ENCODE measurements at regions not wholly inside any gene's neighbourhood (a gene's known extent, or its start where the extent isn't known, plus 50 kb on each side); places are given as distances from the start of the nearest gene placed in this dataset.

DNA sequence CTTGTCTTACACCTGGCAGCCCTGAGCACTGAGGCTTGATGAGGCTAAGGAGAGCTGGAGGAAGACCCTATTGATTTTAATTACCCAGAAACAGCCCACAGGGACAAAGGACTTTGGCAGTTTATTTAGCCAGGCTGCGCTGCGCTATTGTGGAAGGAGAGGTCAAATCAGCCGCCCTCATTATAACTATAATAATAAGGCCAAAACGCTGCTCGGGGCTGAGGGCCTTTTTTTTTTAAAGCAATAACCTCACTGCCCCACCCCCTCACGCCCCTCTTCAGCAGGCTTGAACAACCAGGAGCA is 60.6 kb upstream of the NKX1-1 start:
- Histone ChIP-seq H3K4me3 (ENCODE audit: low read length) (no peak overlapping the region), H3K9me3 (ENCODE audit: low read length) (peaks cover 2% of the 10 kb centered on the region), H2AFZ (ENCODE audit: low read depth, low read length) (no peak overlapping the region), H3K36me3 (ENCODE audit: insufficient read depth, low read length) (no peaks in the 10 kb centered on the region), H3K27me3 (ENCODE audit: insufficient read depth, low read length) (peaks cover 25% of the 10 kb centered on the region), H3K4me1 (ENCODE audit: insufficient read depth, low read length) (peaks cover 17% of the 10 kb centered on the region)

DNA sequence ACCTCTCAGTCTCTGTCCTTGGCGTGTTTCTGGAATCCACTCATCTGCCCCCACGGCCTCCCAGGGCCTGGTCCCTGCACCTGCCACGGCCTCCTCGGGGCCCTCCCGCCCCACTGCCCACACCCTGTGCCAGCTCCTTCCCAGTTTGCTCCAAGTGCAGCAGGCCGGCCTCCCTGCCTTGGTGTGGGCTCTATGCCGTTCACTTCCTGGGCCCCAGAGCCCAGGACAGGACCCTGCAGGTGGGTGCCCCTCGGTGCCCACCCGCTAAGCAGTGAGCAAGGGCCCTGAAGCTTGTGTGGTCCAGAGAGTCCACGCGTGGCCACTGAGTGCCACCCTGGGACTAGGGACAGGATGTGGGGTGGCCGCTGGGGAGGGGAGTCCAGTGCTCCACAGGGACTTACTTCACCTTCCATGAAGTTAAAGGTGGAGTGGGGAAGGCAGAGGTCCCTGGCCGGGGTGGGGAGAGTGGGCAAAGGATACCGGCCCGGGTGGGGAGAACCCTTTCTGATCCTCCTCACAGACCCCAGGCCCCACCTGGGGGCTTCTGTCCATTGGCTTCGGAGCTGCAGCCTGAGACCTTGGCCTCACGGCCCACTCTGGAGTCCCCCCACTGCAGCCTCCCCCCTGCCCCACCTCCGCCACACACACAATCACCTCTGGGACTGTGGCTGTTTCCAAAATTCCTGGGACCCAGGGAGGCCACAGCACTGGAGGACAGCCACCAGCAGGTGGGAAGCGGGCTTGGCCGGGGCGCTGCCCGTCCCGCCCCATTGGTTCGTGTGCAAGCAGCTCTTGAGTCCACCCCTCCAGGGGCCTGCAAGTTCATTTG is 60.0 kb upstream of the NKX1-1 start:
- Histone ChIP-seq H3K27me3 (ENCODE audit: insufficient read depth, low read length) (peaks cover 31% of the 10 kb centered on the region), H3K4me1 (ENCODE audit: insufficient read depth, low read length) (peaks cover 17% of the 10 kb centered on the region)

GRCh38 chr4:1465173-1466033 is 59.2 kb upstream of the NKX1-1 start:
- Histone ChIP-seq H3K4me1 (ENCODE audit: insufficient read depth, low read length) (peaks cover 17% of the 10 kb centered on the region), H3K9me3 (ENCODE audit: low read length) (peaks cover 2% of the 10 kb centered on the region), H3K4me3 (ENCODE audit: low read length) (no peak overlapping the region), H2AFZ (ENCODE audit: low read depth, low read length) (no peak overlapping the region), H3K27me3 (ENCODE audit: insufficient read depth, low read length) (peaks cover 36% of the 10 kb centered on the region), H3K36me3 (ENCODE audit: insufficient read depth, low read length) (no peaks in the 10 kb centered on the region)

More for the DNA sequence above, 60.0 kb upstream of the NKX1-1 start:
- H2AFZ ChIP-seq (ENCODE audit: low read depth, low read length): no peak overlapping the region
- H3K9me3 ChIP-seq (ENCODE audit: low read length): peaks cover 2% of the 10 kb centered on the region
- H3K4me3 ChIP-seq (ENCODE audit: low read length): no peak overlapping the region
- no peaks in the 10 kb centered on the region for H3K36me3 ChIP-seq (ENCODE audit: insufficient read depth, low read length)

DNA sequence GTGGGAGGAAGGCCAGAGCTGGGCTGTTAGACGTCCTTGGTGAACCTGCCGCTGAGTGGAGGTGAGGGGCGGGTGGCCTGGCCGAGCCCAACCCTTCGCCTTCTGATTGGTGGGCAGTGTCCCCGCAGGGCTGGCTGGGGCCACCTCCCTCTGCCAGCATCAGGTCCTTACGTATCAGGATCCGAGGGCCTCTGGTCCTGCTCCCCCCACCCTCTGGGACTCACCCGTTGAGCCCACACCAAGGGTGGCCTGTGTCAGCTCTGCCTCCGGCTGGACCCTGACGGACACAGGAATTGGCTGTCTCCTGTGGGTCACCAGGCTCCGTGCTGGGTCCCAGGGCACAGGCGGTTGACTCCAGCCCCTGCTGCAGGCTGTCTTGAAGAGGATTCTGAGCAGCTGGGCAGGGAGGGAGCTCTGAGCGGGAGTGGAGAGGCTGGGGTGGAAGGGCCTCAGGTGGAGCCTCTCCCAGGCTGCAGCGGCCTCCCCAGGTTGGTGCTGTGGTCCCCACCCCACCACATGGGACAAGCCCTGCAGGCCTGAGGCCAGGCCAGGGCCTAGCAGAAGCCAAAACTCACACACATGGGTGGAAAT is 58.4 kb upstream of the NKX1-1 start:
- H3K27me3 ChIP-seq (ENCODE audit: insufficient read depth, low read length): peaks cover 43% of the 10 kb centered on the region

DNA sequence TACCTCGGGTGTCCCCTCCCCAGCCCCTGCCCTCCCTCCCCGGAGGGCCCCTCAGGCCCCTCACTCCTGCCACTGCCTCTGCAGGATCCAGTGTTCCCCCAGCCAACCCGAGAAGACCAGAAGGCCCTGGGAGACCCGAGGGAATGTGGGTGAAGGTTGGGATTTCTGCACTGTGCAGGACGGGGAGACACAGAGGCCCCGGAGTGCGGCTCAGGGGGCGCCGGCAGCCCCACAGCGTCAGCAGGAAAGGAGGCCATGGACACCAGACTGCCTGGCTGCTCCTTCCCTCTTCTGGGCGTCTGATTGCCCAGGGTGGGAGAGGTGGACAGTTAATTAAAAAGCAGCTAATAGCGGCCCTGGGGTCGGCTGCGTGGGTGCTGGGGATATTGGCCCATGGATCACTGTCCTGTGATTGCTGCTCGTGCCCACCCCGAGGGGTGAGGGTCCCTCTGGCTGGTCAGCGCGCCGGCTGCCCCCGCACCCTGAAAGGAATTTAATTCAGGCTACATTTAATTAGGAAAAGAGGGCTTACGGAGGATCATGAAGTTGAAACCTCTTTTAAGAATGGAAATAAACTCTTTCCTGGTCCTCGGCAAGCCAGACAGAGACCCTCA is 57.8 kb upstream of the NKX1-1 start:
- Histone ChIP-seq H2AFZ (ENCODE audit: low read depth, low read length) (no peak overlapping the region), H3K36me3 (ENCODE audit: insufficient read depth, low read length) (no peaks in the 10 kb centered on the region), H3K27me3 (ENCODE audit: insufficient read depth, low read length) (peaks cover 50% of the 10 kb centered on the region), H3K4me1 (ENCODE audit: insufficient read depth, low read length) (peaks cover 17% of the 10 kb centered on the region), H3K4me3 (ENCODE audit: low read length) (no peak overlapping the region), H3K9me3 (ENCODE audit: low read length) (peaks cover 2% of the 10 kb centered on the region)

More for the DNA sequence above, 58.4 kb upstream of the NKX1-1 start:
- H2AFZ ChIP-seq (ENCODE audit: low read depth, low read length): no peak overlapping the region
- no peak overlapping the region for H3K4me3 ChIP-seq (ENCODE audit: low read length)
- H3K4me1 ChIP-seq (ENCODE audit: insufficient read depth, low read length): peaks cover 17% of the 10 kb centered on the region
- H3K36me3 ChIP-seq (ENCODE audit: insufficient read depth, low read length): no peaks in the 10 kb centered on the region
- H3K9me3 ChIP-seq (ENCODE audit: low read length): peaks cover 2% of the 10 kb centered on the region

DNA sequence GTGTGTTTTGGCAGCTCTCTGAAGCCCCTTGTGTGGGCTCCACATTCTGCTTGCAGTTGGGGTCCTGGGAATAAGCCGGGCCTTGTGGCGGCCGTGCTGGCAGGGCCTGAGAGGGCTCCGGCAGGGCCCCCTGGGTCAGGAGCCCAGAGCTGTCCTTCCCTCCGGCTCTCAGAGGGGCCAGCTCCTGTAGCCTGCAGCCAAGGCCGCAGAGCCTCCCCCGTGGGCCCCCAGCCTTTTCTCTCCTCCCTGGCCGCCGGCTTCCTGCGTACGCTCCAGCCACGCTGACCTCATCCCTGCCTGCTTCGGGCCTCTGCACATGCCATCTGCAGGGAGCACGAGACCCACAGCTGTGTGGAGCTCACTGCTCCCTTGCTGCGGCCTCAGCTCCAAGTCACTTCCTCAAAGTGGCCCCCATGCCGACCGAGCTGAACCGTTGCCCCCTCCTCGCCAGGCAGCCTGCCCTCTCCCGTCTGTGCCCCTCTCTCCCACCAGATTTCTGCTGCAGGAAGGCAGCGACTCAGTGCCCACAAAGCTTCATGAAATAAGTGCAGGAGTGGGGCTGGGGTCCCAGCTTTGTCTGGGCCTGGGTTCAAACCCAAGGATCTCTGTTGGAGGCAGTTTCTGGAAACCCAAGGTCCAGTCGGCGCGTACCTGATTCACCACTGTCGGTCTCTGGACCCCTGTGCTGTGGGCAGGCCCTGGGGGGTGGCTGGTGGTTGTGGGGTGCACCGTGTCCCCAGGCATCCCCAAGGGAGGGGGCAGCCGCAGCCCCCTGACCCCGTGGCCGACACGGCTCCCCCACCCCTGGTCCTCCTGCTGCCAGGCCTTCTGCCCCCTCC is 57.1 kb upstream of the NKX1-1 start:
- H3K27me3 ChIP-seq (ENCODE audit: insufficient read depth, low read length): peaks cover 57% of the 10 kb centered on the region
- H2AFZ ChIP-seq (ENCODE audit: low read depth, low read length): no peak overlapping the region
- H3K36me3 ChIP-seq (ENCODE audit: insufficient read depth, low read length): no peaks in the 10 kb centered on the region
- H3K4me3 ChIP-seq (ENCODE audit: low read length): no peak overlapping the region
- H3K9me3 ChIP-seq (ENCODE audit: low read length): no peaks in the 10 kb centered on the region
- peaks cover 17% of the 10 kb centered on the region for H3K4me1 ChIP-seq (ENCODE audit: insufficient read depth, low read length)

DNA sequence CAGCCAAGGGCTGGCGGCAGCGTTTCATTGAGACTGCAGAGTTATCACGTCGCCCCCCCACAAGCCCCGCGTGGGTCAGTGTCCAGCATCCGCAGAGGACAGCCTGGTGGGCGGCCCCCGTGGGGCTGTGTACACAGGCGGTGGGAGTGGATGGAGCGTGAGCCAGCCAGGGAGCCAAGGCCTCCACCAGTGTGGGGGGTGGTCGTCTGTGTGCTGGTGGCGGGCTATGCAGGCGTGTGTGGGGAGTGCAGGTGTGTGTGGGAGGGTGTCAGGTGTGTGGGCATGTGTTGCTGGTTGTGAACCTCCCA is 56.5 kb upstream of the NKX1-1 start:
- H3K9me3 ChIP-seq (ENCODE audit: low read length): no peaks in the 10 kb centered on the region
- peaks cover 17% of the 10 kb centered on the region for H3K4me1 ChIP-seq (ENCODE audit: insufficient read depth, low read length)
- H2AFZ ChIP-seq (ENCODE audit: low read depth, low read length): no peak overlapping the region
- H3K36me3 ChIP-seq (ENCODE audit: insufficient read depth, low read length): no peaks in the 10 kb centered on the region
- H3K4me3 ChIP-seq (ENCODE audit: low read length): no peak overlapping the region
- peaks cover 60% of the 10 kb centered on the region for H3K27me3 ChIP-seq (ENCODE audit: insufficient read depth, low read length)

DNA sequence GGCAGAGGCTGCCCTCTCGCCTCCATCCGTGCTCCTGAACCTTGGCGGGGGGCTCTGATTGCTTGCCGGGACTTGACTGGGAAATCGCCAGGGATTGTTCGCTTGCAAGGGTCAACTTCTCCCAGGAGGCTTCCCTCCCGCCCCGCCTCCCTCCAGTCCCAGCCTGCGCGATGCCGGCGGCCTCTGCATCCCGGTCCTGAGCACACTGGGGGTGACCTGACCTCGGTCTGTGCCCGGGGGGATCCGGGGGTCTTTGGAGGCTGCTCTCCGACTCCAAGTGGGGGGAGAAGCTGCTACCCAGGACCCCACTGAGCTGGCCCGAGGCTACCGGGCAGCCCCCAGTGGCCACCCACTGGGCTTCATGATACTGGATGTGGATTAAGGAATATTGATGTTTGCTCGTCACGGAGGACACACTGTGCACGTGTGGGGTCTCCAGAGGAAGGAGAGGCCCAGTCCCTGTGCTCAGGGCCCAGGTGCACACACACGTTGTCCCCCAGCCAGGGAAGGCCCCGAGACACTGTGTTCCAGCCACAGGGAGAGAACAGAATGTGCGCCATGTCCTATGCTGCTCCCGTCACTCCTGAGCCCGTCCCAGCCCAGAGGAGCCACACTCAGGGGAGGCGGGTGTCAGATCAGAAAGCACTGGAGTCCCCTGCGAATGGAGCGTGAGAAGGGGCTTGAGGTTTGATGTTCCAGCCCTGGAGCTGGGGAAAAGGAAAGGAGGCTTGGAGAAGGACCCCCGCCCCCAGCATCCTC is 55.9 kb upstream of the NKX1-1 start:
- H3K36me3 ChIP-seq (ENCODE audit: insufficient read depth, low read length): no peaks in the 10 kb centered on the region
- peaks cover 60% of the 10 kb centered on the region for H3K27me3 ChIP-seq (ENCODE audit: insufficient read depth, low read length)
- H3K9me3 ChIP-seq (ENCODE audit: low read length): no peaks in the 10 kb centered on the region
- H3K4me3 ChIP-seq (ENCODE audit: low read length): no peak overlapping the region
- no peak overlapping the region for H2AFZ ChIP-seq (ENCODE audit: low read depth, low read length)
- peaks cover 17% of the 10 kb centered on the region for H3K4me1 ChIP-seq (ENCODE audit: insufficient read depth, low read length)

- H3K9me3 ChIP-seq (ENCODE audit: low read length): no peaks in the 10 kb centered on the region
- H3K4me1 ChIP-seq (ENCODE audit: insufficient read depth, low read length): peaks cover 17% of the 10 kb centered on the region
- no peak overlapping the region for H2AFZ ChIP-seq (ENCODE audit: low read depth, low read length)
- no peak overlapping the region for H3K4me3 ChIP-seq (ENCODE audit: low read length)
- no peaks in the 10 kb centered on the region for H3K36me3 ChIP-seq (ENCODE audit: insufficient read depth, low read length)
- H3K27me3 ChIP-seq (ENCODE audit: insufficient read depth, low read length): peaks cover 60% of the 10 kb centered on the region
These were observed 55.0 kb upstream of the NKX1-1 start for GRCh38 chr4:1460967-1461868.

GRCh38 chr4:1459722-1460511 is 53.7 kb upstream of the NKX1-1 start:
- Histone ChIP-seq H3K36me3 (ENCODE audit: insufficient read depth, low read length) (no peaks in the 10 kb centered on the region), H3K4me1 (ENCODE audit: insufficient read depth, low read length) (peaks cover 17% of the 10 kb centered on the region), H3K27me3 (ENCODE audit: insufficient read depth, low read length) (peaks cover 58% of the 10 kb centered on the region), H3K4me3 (ENCODE audit: low read length) (no peak overlapping the region), H2AFZ (ENCODE audit: low read depth, low read length) (no peak overlapping the region), H3K9me3 (ENCODE audit: low read length) (no peaks in the 10 kb centered on the region)
